ENCODE measurements at regions not wholly inside any gene's neighbourhood (a gene's known extent, or its start where the extent isn't known, plus 50 kb on each side); places are given as distances from the start of the nearest gene placed in this dataset.
"Not testable (repeated sequence)": the region's sequence is repeated elsewhere in the genome, so short reads cannot be mapped to it uniquely, and the experiment has no call there.

- no peak overlapping the region for H3K4me3 ChIP-seq (ENCODE audit: low read length)
- TF ChIP-seq CTCF (conservative IDR thresholded peaks at IDR 0.05; ENCODE audit: low read depth, low read length): no peak
- no peak for DNase-seq (ENCODE audit: low read depth)
Observed at GRCh38 chr7:65471587-65471986, 97.9 kb downstream of the ZNF92 start.

- DNase-seq (ENCODE audit: low read depth): no peak
- H3K4me3 ChIP-seq (ENCODE audit: low read length): no peak overlapping the region
- no peak for TF ChIP-seq CTCF (conservative IDR thresholded peaks at IDR 0.05; ENCODE audit: low read depth, low read length)
Observed at GRCh38 chr7:65475040-65475726, 101.5 kb downstream of the ZNF92 start.

DNA sequence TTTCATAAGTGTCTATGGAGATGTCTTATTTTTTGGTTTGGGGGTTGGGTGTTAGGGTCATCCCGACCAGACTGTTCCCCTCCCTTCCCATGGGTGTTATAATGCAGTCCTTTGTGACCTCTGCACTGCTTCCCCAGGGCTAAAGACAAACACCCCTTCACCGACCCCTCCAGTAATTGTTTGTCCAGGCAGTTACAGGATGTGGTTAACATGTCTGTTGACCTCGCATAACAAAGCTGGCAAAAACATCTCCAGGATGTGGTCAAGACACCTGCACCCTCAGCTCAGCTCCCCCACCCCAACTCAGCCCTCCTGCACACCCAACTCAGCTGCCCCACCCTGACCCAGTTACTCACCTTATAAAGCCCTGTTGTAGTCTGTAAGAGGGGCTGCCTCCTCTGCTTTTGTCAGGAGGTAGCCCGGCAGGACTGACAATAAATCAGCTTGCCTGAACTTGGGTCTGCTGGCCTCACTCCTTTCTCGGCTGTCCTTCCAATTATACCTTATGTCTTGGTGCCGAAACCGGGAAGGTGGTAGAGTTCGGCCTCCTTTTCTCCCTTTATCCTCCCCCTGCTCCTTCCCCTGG lies 102.2 kb downstream of the ZNF92 start:
- H3K4me3 ChIP-seq (ENCODE audit: low read length): no peak overlapping the region
- TF ChIP-seq CTCF (conservative IDR thresholded peaks at IDR 0.05; ENCODE audit: low read depth, low read length): no peak
- DNase-seq (ENCODE audit: low read depth): no peak

DNA sequence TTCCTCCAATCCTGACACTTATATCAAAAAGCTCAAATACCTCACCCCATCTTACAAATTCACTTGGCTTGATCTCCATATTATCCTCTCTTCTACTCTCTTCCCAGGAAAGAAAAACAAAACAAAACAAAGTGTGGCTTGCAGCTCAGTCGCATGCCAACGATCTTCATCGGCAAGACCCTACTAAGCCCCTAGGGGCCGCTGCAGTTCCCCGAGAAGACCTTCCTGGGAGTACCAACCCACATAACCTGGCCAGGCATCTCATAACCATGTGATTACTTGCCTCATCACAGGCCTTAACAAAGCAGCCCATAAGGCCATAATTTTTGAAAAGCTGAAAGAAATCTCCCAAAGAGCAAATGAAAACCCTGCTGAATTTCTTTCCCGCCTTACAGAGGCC lies 103.7 kb downstream of the ZNF92 start:
- DNase-seq (ENCODE audit: low read depth): no peak
- peak; percentile 39 for TF ChIP-seq CTCF (conservative IDR thresholded peaks at IDR 0.05; ENCODE audit: low read depth, low read length)
- H3K4me3 ChIP-seq (ENCODE audit: low read length): no peak overlapping the region

- DNase-seq (ENCODE audit: low read depth): no peak
- H3K4me3 ChIP-seq (ENCODE audit: low read length): no peak overlapping the region
- TF ChIP-seq CTCF (conservative IDR thresholded peaks at IDR 0.05; ENCODE audit: low read depth, low read length): no peak
Observed at GRCh38 chr7:65489260-65489767, 115.7 kb downstream of the ZNF92 start.

GRCh38 chr7:65496697-65497096 lies 123.0 kb downstream of the ZNF92 start:
- not testable (repeated sequence) for H3K4me3 ChIP-seq (ENCODE audit: low read length)

DNA sequence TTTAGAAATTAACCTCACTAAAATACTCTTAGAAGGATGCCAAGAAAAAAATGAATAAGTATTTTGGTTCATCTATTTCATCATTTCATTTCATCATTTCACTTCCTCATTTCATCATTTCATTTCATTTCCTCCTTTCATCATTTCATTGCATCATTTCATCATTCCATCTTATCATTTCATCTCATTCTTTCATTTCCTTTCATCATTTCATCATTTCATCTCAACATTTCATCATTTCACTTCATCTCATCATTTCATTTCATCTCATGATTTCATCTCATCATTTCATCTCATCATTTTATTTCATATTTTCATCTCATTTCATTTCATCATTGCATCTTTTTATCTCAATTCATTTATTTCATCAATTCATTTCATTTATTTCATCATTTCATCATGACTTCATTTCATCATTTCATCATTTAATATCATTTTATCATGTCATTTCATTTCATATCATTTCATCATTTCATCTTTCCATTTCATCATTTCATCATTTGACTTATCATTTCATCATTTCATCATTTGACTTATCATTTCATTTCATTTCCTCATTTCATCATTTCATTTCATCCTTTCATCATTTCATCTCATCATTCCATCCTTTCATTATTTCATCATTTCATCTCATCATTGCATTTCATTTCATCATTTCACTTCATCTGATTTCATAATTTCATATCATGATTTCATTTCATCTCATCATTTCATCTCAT lies 129.9 kb downstream of the ZNF92 start:
- DNase-seq (ENCODE audit: low read depth): no peak
- no peak overlapping the region for H3K4me3 ChIP-seq (ENCODE audit: low read length)
- no peak for TF ChIP-seq CTCF (conservative IDR thresholded peaks at IDR 0.05; ENCODE audit: low read depth, low read length)

More at GRCh38 chr7:65496697-65497096, 123.0 kb downstream of the ZNF92 start:
- DNase-seq (ENCODE audit: low read depth): not testable (repeated sequence)

DNA sequence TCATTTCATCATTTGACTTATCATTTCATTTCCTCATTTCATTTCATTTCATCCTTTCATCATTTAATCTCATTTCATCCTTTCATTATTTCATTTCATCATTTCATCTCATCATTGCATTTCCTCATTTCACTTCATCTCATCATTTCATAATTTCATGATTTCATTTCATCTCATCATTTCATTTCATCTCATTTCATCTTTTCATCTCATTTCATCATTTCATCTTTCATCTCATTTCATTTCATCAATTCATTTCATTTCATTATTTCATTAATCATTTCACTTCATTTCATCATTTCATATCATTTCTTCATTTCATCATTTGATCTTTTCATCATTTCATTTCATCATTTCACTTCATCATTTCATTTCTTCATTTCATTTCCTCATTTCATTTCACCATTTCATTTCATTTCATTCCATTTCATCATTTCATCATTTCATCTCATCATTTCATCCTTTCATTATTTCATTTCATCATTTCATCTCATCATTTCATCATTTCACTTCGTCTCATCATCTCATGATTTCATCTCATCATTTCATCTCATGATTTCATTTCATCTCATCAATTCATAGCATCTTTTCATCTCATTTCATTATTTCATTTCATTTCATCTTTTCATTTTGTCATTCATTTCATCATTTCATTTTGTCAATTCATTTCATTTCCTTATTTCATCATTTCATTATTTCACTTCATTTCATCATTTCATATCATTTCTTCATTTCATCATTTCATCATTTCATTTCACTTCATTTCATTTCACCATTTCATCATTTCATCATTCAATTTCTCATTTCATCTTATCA lies 131.1 kb downstream of the ZNF92 start:
- DNase-seq (ENCODE audit: low read depth): not testable (repeated sequence)

DNA sequence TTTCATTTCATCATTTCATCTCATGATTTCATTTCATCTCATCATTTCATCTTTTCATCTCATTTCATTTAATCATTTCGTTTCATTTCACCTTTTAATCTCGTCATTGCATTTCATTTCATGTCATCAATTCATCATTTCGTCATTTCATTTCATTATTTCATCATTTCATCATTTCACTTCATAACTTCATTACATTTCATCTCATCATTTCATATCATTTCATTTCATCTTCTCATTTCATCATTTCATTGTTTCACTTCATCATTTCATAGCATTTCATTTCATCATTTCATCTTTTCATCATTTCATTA lies 131.6 kb downstream of the ZNF92 start:
- not testable (repeated sequence) for DNase-seq (ENCODE audit: low read depth)

More for the DNA sequence above, 131.1 kb downstream of the ZNF92 start:
- not testable (repeated sequence) for H3K4me3 ChIP-seq (ENCODE audit: low read length)

DNA sequence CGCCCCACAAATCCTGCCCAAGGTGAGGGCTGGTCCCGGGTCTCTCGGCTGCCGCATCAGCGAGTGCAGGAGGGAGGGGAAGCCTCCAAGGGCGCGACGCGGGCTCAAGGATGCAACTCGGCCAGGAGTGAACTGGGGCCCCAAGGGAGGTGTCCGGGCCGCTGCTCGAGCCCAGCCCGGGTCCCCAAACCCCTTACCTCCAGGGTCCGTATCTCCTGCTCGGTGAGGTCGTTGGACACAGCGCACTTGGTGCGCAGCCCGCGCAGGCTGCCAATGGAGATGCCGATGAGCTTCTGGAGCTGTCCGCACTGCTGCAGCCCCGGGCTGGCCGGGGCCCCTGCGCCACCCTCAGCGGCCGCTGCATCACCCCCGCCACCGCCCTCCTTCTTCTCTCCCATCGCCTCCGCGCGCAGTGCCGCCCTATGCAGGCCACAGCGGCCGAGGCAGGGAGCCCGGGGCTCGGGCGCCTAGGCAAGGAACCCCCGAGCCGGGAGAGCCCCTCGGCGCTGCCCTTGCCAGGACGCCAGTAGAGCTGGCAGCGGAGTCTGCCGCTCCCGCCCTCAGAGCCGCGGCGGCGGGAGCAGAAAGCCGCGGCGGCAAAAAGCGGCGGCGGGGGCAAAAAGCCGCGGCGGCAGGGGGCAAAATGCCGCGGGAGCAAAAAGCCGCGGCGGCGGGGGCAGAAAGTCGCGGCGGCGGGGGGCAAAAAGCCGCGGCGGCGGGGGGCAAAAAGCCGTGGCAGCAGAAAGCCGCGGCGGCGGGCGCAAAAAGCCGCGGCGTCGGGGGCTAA lies 135.1 kb downstream of the ZNF92 start:
- DNase-seq (ENCODE audit: low read depth): not testable (repeated sequence)
- H3K4me3 ChIP-seq (ENCODE audit: low read length): peak overlapping the region; percentile 61

More for the DNA sequence above, 131.6 kb downstream of the ZNF92 start:
- not testable (repeated sequence) for H3K4me3 ChIP-seq (ENCODE audit: low read length)

Measured in retinal pigment epithelial cell (primary cell).